ENCODE measurements at regions not wholly inside any gene's neighbourhood (a gene's known extent, or its start where the extent isn't known, plus 50 kb on each side); places are given as distances from the start of the nearest gene placed in this dataset.

DNA sequence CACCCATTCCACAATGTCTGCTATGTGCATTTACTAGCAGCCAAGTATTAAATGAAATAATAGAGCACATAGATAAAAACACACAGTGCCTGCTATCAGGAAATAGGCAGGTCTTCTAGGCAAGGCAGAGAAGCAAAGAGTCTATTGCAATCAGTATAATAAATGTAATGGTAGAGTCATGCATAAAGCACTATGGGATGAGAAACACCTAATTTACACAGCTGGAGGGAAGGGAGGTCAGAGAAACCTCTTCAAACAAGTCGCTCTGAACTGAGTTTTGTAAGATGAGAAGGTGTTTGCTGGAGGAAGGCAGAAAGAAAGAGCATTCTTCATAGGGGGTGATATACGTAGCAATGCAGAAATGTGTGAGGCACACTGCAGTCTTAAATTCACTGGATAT lies 341.0 kb upstream of the DMAC1 start:
- TF ChIP-seq, protein P1, sequence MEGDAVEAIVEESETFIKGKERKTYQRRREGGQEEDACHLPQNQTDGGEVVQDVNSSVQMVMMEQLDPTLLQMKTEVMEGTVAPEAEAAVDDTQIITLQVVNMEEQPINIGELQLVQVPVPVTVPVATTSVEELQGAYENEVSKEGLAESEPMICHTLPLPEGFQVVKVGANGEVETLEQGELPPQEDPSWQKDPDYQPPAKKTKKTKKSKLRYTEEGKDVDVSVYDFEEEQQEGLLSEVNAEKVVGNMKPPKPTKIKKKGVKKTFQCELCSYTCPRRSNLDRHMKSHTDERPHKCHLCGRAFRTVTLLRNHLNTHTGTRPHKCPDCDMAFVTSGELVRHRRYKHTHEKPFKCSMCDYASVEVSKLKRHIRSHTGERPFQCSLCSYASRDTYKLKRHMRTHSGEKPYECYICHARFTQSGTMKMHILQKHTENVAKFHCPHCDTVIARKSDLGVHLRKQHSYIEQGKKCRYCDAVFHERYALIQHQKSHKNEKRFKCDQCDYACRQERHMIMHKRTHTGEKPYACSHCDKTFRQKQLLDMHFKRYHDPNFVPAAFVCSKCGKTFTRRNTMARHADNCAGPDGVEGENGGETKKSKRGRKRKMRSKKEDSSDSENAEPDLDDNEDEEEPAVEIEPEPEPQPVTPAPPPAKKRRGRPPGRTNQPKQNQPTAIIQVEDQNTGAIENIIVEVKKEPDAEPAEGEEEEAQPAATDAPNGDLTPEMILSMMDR (IDR thresholded peaks at IDR 0.05) = no peak
- DNase-seq (ENCODE audit: low spot score) (no peak), ATAC-seq (ENCODE audit: low FRiP score) (no peak)

- ATAC-seq (ENCODE audit: low FRiP score) = no peak
- TF ChIP-seq, protein P1 (IDR thresholded peaks at IDR 0.05) = no peak
- DNase-seq (ENCODE audit: low spot score) = no peak
These were observed 340.2 kb upstream of the DMAC1 start for GRCh38 chr9:8139756-8140155.

- DNase-seq (ENCODE audit: low spot score) = no peak
- no peak for ATAC-seq (ENCODE audit: low FRiP score)
- TF ChIP-seq, protein P1 (IDR thresholded peaks at IDR 0.05) = no peak
These were observed 336.9 kb upstream of the DMAC1 start for GRCh38 chr9:8136477-8136876.

DNA sequence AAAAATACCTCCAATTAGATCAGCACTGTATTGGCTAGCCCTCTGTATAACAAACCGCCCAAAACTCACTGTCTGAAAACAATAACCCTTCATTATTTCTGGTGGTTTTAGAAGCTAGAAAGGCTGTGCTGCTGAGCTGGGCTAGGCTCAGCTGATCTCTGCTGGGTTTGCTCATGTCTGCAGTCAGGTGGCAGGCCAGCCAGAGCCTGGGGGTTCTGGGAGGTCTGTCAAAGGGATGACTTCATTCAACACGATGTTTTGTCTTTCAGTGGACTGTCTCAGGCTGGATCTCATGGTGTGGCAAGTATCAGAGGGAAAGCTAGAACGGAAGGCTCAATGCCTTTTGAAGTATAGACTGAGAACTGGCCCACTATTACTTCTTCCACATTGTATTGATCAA lies 335.1 kb upstream of the DMAC1 start:
- TF ChIP-seq, protein P1 (IDR thresholded peaks at IDR 0.05) = no peak
- ATAC-seq (ENCODE audit: low FRiP score) (no peak), DNase-seq (ENCODE audit: low spot score) (no peak)

- no peak for DNase-seq (ENCODE audit: low spot score)
- no peak for ATAC-seq (ENCODE audit: low FRiP score)
- TF ChIP-seq, protein P1 (IDR thresholded peaks at IDR 0.05) = no peak
These were observed 334.0 kb upstream of the DMAC1 start for GRCh38 chr9:8133606-8134005.

DNA sequence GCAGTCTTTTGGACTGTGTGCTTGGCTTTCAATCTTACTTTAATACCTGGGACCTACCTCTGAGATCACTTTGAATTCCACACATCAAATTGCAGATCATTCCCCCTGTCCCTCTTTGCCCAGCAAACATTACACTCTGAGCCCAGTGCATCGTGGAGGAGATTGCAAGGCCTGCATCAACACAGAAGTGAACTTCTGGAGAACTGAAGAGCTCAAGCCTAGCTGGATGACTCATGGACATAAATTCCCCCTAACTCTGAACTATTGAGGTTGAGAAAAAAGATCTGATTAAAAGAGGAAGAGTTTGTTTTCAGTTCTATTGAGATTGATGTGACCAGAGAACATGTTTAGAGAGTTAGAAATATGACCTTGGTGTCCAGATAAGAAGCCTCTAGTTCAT lies 316.0 kb upstream of the DMAC1 start:
- no peak for DNase-seq (ENCODE audit: low spot score)
- TF ChIP-seq, protein P1 (IDR thresholded peaks at IDR 0.05) = no peak
- ATAC-seq (ENCODE audit: low FRiP score) = no peak

DNA sequence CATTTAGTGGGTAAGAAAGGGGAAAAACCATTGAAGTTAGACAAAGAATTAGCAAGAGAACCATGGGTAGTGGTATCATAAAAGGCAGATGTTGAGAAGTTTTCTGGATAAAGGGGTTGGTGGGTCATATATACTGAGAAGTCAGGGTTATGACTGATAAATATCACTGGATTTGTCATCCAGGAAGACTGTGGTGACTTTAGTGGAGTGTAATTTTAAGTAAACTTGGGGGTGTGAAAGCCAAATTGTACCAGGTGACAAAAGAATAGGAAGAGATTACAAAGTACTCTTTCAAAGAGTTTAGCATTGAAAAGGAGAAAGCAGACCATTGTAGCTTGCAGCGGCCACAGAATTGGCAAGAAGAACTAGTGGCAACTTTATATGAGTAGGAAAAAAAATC lies 315.2 kb upstream of the DMAC1 start:
- TF ChIP-seq, protein P1 (IDR thresholded peaks at IDR 0.05) = no peak
- no peak for ATAC-seq (ENCODE audit: low FRiP score)

More for the DNA sequence above, 315.2 kb upstream of the DMAC1 start:
- DNase-seq (ENCODE audit: low spot score) = no peak
